ENCODE measurements at regions not wholly inside any gene's neighbourhood (a gene's known extent, or its start where the extent isn't known, plus 50 kb on each side); places are given as distances from the start of the nearest gene placed in this dataset.
A peak's percentile ranks its signal among the peaks of the same experiment; 100 is the strongest.
"Not testable (repeated sequence)": the region's sequence is repeated elsewhere in the genome, so short reads cannot be mapped to it uniquely, and the experiment has no call there.

GRCh38 chr6:127406722-127407121 lies 52.5 kb downstream of the KIAA0408 start:
- DNase-seq: not testable (repeated sequence)

DNA sequence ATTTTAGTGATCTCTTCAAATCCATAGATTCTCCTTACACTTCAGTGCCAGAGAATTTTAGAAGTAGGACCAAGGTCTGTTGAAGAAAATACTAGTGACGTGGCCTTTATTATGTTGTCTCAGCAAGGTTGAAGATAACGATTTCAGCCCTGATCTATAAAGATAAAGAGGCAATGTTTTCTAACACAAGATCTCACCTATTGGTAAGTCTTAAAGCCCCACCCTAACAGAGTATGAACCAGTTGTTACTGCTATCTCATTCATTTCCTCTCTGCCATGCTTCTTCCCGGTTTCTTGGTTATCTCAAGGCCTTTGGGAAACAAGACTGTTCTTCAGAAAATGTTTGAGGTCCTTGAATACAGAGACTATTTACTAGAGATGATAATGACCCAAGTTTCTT lies 53.1 kb downstream of the KIAA0408 start:
- DNase-seq: no peak

DNA sequence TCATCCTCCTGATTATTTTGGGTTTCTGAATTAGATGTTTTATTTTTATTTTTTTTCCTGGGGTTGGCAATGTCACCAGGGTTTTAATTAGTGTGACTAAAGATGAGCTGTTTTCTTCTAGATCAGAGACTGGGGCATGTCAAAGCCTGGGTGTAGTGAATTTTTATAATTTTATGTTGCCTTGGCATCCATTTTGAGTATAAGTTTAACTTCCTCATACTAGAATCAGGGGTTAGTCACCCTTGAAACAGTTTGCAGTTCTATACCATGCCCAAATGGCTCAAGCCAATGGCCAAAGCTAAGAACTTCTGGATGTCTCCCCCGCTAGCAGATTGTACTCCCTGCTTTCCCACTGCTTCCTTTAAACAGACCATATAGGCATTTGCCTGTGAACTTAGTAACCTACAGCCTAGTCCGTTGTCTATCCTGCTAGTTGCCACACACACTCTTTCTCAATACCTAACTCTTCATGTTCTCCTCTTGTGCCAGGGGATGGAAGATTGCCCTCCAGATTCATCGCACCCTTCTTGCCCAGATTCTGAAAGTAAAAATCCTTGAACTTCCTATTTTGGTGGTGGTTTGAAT lies 54.5 kb downstream of the KIAA0408 start:
- DNase-seq: no peak

DNA sequence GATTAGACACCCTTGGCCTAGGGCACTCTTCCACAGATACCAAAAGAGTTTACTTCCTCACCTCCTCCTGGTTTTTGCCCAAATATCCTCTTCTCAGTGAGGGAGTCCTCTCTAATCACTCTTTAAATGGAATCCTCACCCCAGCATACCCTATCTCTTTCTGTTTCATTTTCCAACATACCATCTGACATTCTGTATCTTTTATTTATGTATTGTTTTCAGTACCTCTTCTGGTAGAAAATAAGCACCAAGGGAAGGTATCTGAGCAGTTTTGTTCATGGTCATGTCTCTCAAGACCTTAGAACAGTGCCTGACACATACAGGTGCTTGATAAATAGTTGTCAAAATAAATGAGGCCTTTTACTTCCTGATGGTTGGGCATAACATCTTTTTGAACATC lies 55.1 kb downstream of the KIAA0408 start:
- DNase-seq: no peak

- DNase-seq: no peak
These were observed 55.6 kb downstream of the KIAA0408 start for GRCh38 chr6:127403636-127404035.

- no peak for DNase-seq
These were observed 56.1 kb downstream of the KIAA0408 start for GRCh38 chr6:127402890-127403617.

DNA sequence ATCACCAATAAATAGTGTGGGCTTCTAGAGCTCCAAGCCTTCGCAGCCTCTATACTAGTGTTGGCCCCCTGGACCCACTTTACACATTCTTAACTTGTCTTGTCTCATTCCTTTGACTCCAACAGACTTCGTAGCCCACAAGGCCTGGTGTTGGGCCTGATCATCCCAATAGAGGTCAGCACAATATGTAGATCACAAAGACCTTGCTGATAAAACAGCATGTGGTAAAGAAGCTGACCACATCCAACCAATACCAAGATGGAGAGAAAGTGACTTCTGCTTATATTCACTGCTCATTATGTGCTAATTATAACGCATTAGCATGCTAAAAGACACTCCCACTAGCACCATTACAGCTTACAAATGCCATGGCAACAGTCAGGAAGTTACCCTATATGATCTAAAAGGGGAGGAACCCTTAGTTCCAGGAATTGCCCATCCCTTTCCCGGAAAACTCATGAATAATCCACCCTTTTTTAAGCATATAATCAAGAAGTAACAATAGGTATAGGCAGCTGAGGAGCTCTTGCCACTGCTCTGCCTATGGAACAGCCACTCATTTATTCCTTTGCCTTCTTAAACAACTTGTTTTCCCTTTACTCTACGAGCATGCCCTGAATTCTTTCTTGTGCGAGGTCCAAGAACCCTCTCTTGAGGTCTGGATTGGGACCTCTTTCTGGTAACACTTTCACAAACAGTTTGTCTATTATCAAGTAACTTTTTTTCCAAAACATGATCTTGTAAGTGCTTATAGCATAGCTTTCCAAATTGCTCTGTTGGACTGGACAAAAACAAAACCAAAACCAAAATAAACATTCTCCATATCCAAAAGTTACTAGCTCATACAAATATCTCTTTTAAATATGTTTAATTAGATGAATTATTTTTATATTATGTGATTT lies 54.6 kb upstream of the ECHDC1 start:
- DNase-seq: no peak

DNA sequence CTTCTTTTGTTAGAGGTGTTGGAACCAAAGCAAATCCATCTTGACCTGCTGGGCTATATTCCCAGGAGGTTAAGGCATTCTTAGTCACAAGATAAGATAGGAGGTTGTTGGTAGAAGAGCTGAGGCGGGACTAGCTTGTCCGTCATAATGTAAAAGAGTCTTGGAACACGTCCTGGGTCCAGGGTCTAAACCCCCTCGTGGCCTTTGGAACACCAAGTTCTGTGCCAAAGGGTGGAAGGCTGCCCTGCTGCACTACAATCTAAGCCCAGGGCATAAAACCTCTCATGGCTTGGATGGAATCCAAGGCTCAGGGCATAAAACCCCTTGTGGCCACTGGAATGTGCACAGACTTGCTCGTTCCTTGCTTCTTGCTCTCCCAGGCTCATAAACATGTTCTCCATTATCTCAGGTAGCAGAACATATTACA lies 53.8 kb upstream of the ECHDC1 start:
- peak; percentile 2 to 82 for DNase-seq

Measured in NCI-H446 (cell line).